ENCODE measurements at regions not wholly inside any gene's neighbourhood (a gene's known extent, or its start where the extent isn't known, plus 50 kb on each side); places are given as distances from the start of the nearest gene placed in this dataset.

DNA sequence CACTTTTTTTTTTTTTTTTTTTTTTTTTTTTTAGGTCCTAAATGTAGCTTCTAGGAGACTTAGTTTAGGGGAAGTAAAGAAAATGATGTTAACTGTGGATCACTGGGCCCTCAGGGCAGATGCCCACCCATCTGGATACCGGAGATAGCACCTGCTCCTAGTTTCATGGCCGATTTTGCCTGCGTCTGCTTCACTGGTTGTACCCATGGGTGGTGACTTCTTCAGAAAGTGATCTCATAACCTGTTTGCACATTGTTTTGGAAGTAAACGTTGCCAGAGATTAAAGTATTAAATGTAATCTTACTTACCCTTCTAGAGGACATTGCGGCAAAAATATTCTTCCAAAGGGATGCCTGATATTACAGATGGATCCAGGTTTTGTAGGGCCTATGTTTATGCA is 79.8 kb upstream of the SGK1 start:
- no peak for TF ChIP-seq CTCF (IDR thresholded peaks at IDR 0.05)
- TF ChIP-seq EP300 (IDR thresholded peaks at IDR 0.05; ENCODE audit: low read depth) = no peak
- no peak for TF ChIP-seq POLR2A (IDR thresholded peaks at IDR 0.05)
- TF ChIP-seq POLR2AphosphoS5 (IDR thresholded peaks at IDR 0.05) = no peak

Data from transverse colon (tissue), 4 donors.